Muscle layer of duodenum (tissue), 2 donors: ENCODE measurements at regions not wholly inside any gene's neighbourhood (a gene's known extent, or its start where the extent isn't known, plus 50 kb on each side); places are given as distances from the start of the nearest gene placed in this dataset.
A peak's percentile ranks its signal among the peaks of the same experiment; 100 is the strongest.

Experiments used
- H3K27ac ChIP-seq: one replicate; pipeline ENCODE4 v1.7.0; 2013; ENCODE audit warnings: mild to moderate bottlenecking, low read length
- H3K27me3 ChIP-seq: one replicate; pipeline ENCODE4 v1.7.0; 2013; ENCODE audit warnings: low read depth, mild to moderate bottlenecking, control low read depth, low read length
- H3K36me3 ChIP-seq, 2 donors: one replicate each; pipeline ENCODE4 v1.7.0; 2013; ENCODE audit warnings: low read length in 2 of 2, control low read depth in 1 of 2, mild to moderate bottlenecking in 1 of 2; ENCODE audit not compliant: insufficient read depth in 2 of 2, control insufficient read depth in 1 of 2
- H3K4me1 ChIP-seq, 2 donors: one replicate each; pipeline ENCODE4 v1.7.0; 2013; ENCODE audit warnings: low read length in 2 of 2, mild to moderate bottlenecking in 2 of 2, control low read depth in 1 of 2, moderate library complexity in 1 of 2; ENCODE audit not compliant: insufficient read depth in 2 of 2, control insufficient read depth in 1 of 2
- H3K4me3 ChIP-seq, 2 donors: one replicate each; pipeline ENCODE4 v1.7.0; 2013; ENCODE audit warnings: low read length in 2 of 2, low read depth in 1 of 2, mild to moderate bottlenecking in 1 of 2
- H3K9me3 ChIP-seq, 2 donors: one replicate each; pipeline ENCODE4 v1.7.0; 2013; ENCODE audit warnings: low read length in 2 of 2, control low read depth in 1 of 2, mild to moderate bottlenecking in 1 of 2; ENCODE audit not compliant: control insufficient read depth in 1 of 2
- donor health status: healthy.

DNA sequence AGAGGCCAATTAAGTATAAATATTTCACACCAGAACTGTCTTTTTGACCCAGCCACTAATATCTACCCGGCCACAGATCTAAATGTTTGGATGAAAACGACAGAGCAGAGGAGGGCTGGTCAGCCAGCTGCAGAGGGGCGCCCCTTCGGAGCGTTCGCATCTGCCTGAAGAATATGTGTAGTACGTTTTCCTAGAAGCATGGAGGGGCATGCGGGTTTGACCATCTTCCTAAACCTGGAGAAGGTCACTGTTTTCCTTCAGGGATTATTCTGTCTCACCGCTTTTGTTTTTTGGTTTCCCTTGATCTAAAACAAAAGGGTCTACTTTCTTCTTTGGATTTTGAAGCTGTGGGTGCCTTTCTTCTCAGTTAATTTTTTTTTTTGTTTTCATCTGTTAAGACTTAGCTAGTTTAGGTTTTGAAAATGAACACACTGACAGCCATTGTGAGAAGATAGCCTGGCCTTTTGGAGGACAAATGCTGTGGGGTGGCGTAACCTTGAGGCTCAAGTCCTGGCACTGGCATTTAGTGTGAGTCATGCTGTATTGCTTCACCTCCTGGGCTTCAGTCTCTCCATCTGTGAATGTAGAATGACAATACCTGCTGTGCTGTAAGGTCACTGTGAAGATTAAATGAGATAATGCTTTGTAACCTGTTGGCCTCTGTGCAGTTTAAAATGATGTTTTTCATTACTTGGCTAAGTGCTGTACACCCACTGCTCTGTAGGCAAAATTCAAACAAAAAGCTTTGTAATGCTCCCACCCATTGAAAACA, 74.1 kb upstream of the IRF2BP2 start:
- Histone ChIP-seq H3K9me3 (no peaks in the 10 kb centered on the region), H3K4me3 (no peak overlapping the region), H3K27ac (peak overlapping the region; percentile 35), H3K27me3 (no peaks in the 10 kb centered on the region), H3K36me3 (no peaks in the 10 kb centered on the region), H3K4me1 (peaks cover 0 to 17% of the 10 kb centered on the region in 2 donors)

DNA sequence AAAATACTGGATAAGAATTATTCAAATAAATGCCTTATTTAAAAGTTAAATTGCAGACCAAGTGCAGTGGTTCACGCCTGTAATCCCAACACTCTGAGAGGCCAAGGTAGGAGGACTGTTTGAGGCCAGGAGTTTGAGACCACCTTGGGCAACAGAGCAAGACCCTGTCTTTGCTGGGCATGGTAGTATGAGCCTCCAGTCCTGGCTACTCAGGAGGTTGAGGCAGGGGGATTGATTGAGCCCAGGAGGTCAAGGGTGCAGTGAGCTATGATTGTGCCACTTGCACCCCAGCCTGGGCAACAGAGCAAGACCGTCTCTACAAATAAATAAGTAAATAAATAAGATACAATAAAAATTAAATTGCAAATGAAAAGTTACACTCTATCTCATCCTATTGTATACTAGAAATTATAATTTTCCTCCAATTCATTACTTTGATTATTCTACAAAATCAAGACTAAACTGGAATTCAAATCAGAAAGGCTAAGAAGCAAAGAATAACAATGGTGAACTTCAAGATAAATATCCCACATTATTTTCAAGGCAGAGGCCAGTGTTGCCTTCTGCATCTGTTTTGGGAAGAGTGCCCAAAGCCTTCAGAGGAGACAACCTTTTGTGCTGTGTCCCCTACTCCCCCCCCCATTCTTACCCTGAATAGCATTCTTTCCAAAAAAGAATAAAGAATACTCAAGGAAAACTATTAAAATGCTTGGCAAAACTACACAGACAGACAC, 73.3 kb upstream of the IRF2BP2 start:
- Histone ChIP-seq H3K36me3 (no peaks in the 10 kb centered on the region), H3K4me3 (no peak overlapping the region), H3K4me1 (peaks cover 0 to 17% of the 10 kb centered on the region in 2 donors), H3K9me3 (no peaks in the 10 kb centered on the region), H3K27me3 (no peaks in the 10 kb centered on the region), H3K27ac (peak overlapping the region; percentile 35)

DNA sequence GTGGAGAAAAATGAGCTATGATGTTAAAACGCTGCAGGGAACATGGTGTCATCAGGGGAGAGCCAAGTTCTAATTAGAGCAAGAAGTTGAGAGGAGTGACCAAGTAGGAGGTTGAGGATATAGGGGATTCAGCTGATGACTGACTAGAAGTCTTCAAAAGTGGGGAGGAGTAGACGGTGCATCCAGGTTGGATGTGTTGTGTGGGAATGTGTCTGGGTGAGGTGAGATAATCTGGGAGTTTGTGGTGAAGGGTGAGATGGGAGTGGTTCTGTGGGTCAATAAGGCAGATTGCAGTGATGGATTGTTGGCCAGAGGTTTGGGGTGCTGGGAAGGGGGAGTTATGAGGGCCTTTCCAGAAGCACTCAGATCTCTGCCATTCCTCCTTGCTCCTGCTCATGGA, 72.0 kb upstream of the IRF2BP2 start:
- H3K36me3 ChIP-seq: no peaks in the 10 kb centered on the region
- H3K9me3 ChIP-seq: no peaks in the 10 kb centered on the region
- H3K27ac ChIP-seq: no peak overlapping the region
- no peak overlapping the region for H3K4me3 ChIP-seq
- peaks cover 0 to 17% of the 10 kb centered on the region in 2 donors for H3K4me1 ChIP-seq
- no peaks in the 10 kb centered on the region for H3K27me3 ChIP-seq

DNA sequence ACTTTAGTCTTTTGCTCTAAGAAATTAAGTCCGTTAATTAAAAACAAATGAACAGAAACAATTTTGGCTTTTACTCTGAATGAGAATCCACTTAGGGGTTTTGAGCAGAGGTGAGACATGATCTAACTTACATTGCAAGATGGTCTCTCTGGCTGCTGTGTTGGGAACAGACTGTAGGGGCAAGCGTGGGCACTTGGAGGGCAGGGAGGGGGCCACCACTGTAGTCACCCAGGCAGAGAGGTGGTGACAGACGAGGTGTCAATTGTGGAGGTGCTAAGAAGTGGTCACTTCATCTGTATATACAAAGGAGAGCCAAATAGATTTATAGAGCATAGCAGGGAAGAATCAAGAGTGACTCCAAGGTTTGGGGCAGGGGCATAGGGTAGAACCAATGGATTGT, 71.1 kb upstream of the IRF2BP2 start:
- Histone ChIP-seq H3K27ac (no peak overlapping the region), H3K4me1 (peaks cover 0 to 17% of the 10 kb centered on the region in 2 donors), H3K9me3 (no peaks in the 10 kb centered on the region), H3K4me3 (no peak overlapping the region), H3K27me3 (no peaks in the 10 kb centered on the region), H3K36me3 (no peaks in the 10 kb centered on the region)

DNA sequence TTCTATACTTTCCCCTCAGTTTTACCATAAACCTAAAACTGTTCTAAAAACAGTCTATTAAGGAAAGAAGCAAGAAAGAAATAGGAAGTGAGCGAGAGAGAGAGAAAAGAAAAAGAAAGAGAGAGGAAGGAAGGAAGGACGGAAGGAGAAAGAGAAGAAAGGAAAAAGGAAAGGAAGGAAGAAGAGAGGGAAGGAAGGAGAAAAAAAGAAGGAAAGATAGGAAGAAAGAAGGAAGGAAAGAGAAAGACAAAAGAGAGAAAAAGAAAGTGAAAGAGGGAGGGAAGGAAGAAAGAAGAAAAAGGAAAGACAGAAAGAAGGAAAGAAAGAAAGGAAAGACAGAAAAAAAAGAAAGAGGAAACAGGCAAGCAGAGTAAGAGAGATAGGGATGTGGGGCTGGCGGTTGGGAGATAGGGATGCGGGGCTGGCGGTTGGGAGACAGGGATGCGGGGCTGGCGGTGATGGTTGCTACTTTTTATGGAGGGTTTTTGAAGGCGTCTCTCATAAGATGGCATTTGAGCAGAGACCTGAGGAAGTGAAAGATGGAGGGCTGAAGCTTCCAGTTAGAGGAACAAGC, 70.4 kb upstream of the IRF2BP2 start:
- no peak overlapping the region for H3K27ac ChIP-seq
- H3K36me3 ChIP-seq: no peaks in the 10 kb centered on the region
- no peaks in the 10 kb centered on the region for H3K9me3 ChIP-seq
- no peaks in the 10 kb centered on the region for H3K27me3 ChIP-seq
- H3K4me3 ChIP-seq: no peak overlapping the region
- H3K4me1 ChIP-seq: peaks cover 0 to 17% of the 10 kb centered on the region in 2 donors

DNA sequence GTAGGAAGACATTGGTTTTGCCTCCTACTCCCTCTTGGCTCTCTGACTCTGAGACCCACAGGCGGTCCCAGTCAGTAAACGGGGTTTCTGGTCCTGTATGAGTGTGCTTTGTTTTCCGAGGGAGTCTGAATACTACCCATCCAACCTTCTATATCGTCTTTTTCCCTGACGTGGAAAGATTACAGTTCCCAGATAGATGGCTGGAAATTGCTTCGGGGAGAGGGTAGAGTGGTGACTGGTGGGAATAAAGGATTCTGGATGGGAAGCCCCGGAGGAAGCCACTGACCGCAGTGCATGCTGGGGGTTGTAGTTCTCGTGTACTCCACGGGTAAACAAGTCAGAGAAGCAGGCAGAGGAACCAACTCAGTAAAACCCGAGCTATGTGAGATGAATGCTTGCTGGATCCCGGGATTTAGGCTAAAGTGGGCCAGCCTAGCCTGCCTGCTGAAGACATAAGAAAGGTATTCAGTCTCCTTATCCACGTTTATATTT, 66.2 kb upstream of the IRF2BP2 start:
- Histone ChIP-seq H3K9me3 (no peaks in the 10 kb centered on the region), H3K27ac (peak overlapping the region; percentile 58), H3K27me3 (no peaks in the 10 kb centered on the region), H3K4me3 (peak overlapping the region; percentile 61 to 67), H3K4me1 (no peaks in the 10 kb centered on the region), H3K36me3 (no peaks in the 10 kb centered on the region)

DNA sequence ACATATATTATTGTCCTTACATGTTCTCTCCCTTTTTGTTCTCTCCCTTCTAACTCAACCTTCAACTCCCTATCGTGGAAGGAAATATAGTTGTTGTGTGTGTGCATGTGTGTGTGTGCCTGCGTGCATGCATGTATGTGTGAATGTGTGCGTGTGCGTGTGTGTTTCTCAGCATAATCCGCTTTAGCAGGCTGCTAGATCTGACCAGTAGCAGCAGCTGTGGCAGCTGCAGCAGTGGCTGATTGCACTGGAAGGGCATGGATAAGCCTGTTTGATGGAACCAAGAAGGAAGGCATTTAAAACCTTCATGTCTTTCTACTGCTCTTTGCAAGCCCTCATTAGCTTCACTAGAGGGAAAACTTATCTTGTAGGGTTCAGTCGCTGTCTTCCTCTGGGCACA, 65.6 kb upstream of the IRF2BP2 start:
- no peaks in the 10 kb centered on the region for H3K27me3 ChIP-seq
- peak overlapping the region; percentile 61 to 67 for H3K4me3 ChIP-seq
- H3K27ac ChIP-seq: no peak overlapping the region
- no peaks in the 10 kb centered on the region for H3K9me3 ChIP-seq
- no peaks in the 10 kb centered on the region for H3K4me1 ChIP-seq
- no peaks in the 10 kb centered on the region for H3K36me3 ChIP-seq

DNA sequence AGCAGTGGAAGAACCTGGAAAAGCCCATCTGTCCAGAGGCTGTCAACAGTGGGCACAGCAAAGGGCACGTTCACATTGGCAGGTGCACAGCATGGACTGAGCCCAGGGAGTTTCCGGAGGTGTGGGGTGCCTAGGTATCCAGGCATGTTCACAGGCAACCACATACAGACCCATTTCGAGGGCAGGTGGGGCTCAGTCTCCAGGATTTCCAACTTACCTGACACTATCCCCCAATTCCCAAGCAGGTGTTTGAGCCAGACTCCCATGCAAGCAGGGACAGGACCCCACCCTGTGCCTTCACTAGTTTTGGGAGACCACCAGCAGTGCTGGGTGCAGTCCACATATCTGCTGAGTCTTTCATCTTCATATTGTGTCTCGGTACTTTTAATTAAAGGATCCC, 65.0 kb upstream of the IRF2BP2 start:
- Histone ChIP-seq H3K9me3 (no peaks in the 10 kb centered on the region), H3K36me3 (no peaks in the 10 kb centered on the region), H3K27ac (no peak overlapping the region), H3K27me3 (no peaks in the 10 kb centered on the region), H3K4me3 (no peak overlapping the region), H3K4me1 (no peaks in the 10 kb centered on the region)

DNA sequence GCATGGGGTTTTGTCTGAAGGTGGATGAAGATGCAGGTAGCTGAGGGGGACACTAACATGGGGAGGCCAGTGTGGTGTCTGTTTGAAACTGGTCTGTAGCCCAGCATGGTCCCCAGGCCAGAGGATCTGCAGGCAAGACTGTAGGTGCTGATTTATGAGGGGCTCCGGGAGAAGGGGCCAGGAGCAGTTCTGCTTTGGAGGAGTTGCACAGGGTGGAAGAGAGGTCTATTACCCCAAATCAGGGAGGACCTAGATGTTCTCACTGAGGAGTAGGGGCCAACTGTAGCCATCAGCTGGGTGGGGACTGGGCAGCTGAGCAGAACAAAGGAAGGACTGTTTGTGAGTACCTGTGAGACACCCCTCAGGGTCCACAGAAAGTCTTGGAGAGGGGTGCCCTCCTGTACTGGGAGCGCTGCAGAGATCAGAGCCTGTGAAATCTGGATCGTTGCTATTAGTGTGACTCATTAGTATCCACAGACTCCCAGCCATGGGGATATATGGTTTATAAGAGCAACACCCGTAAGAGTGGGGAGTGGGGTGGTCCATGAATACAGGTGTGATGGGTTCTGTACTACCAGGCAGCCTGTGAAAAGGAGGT, 64.3 kb upstream of the IRF2BP2 start:
- Histone ChIP-seq H3K4me1 (no peaks in the 10 kb centered on the region), H3K9me3 (no peaks in the 10 kb centered on the region), H3K27me3 (no peaks in the 10 kb centered on the region), H3K4me3 (no peak overlapping the region), H3K36me3 (no peaks in the 10 kb centered on the region), H3K27ac (no peak overlapping the region)

DNA sequence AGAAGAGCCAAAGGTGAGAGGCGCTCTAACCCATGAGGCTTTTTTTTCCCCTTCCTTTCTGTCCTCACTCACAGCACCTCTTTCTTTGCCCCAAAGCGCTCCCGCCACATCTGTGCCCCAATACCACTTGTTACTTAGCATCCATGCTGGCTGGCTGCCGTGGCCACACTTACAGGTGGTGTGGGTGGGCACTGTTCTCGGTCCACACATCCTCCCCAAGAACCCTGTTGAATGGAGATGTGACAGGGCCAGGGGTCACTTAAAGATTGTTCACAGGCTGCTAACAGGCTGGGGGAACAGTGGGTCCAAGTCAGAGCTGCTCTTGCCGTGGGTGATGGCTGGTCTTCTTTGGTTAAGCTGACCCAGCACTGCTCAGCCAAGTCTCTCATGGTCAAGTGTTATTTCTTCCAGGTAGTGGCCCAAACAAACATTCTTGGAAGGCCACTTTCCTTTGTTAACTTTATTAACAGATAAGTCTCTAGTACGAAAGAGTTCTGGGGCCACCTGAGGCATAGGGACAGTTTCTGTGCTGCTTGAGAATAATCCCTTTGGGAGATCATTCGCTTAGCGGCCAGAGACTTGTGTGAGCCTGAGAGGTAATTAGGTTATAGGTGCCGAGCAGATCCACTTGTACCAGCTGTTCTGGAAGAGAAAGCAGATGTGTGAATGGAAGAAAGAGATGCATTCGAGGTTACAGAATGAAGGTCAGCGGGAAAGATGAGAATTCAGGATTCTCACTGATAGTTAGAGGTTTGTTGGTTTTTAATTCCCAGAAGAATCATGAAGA, 62.6 kb upstream of the IRF2BP2 start:
- no peak overlapping the region for H3K4me3 ChIP-seq
- no peaks in the 10 kb centered on the region for H3K36me3 ChIP-seq
- H3K27ac ChIP-seq: no peak overlapping the region
- H3K4me1 ChIP-seq: no peaks in the 10 kb centered on the region
- peaks cover 0 to 9% of the 10 kb centered on the region in 2 donors for H3K9me3 ChIP-seq
- H3K27me3 ChIP-seq: no peaks in the 10 kb centered on the region
